ENCODE measurements at regions not wholly inside any gene's neighbourhood (a gene's known extent, or its start where the extent isn't known, plus 50 kb on each side); places are given as distances from the start of the nearest gene placed in this dataset.

DNA sequence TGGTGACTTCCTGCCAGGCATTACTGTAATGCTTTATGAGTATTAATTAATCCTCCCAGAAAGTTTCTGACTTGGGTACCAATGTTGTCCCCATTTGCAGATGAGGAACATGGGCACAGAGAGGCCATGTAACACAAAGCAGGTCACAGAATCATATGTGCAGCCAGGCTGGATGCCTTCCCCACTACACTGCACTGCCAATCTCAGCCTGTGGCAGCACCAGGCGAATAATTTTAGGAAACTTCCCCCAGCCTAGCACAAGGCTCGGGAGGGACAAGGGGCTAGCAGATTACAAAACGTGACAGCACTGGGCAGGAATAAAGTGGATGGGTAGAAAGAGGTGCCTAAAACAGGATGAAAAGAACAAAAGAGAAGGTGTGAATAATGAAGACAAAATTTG is 331.7 kb upstream of the PROX1 start:
- DNase-seq = no peak

GRCh38 chr1:213656503-213656902 is 331.3 kb upstream of the PROX1 start:
- DNase-seq = no peak

GRCh38 chr1:213657013-213657412 is 330.8 kb upstream of the PROX1 start:
- DNase-seq = no peak

DNA sequence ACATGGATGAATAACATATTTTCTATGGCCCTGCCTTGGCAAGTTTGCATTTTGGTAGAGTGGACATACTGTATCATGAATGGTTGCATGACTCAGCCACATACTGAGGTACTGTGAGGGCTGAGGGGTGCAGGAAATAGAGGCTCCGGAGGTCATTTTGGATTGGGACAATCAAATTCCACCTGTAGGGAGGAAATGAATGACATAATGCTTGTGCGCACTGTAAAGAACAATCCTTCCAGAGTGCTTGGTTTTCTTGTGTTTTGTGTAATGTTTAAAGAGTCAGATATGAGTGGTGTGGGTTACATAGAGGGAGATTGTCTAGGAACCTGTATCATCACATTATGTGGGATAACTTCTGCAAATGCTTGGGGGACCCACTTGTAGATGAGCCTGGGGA is 329.9 kb upstream of the PROX1 start:
- no peak for DNase-seq

- peak; percentile 26 for DNase-seq
Observed at GRCh38 chr1:213658457-213658856, 329.3 kb upstream of the PROX1 start.

- no peak for DNase-seq
Observed at GRCh38 chr1:213659580-213660547, 327.9 kb upstream of the PROX1 start.

GRCh38 chr1:213661302-213661701 is 326.5 kb upstream of the PROX1 start:
- no peak for DNase-seq

- peak; percentile 52 for DNase-seq
Observed at GRCh38 chr1:213666113-213666512, 321.7 kb upstream of the PROX1 start.

GRCh38 chr1:213666922-213667321 is 320.9 kb upstream of the PROX1 start:
- DNase-seq = no peak

- no peak for DNase-seq
Observed at GRCh38 chr1:213669512-213669911, 318.3 kb upstream of the PROX1 start.

- peak; percentile 56 for DNase-seq
Observed at GRCh38 chr1:213669964-213670691, 317.6 kb upstream of the PROX1 start.

- no peak for DNase-seq
Observed at GRCh38 chr1:213670692-213671023, 317.1 kb upstream of the PROX1 start.

GRCh38 chr1:213675043-213675442 is 312.7 kb upstream of the PROX1 start:
- DNase-seq = no peak

DNA sequence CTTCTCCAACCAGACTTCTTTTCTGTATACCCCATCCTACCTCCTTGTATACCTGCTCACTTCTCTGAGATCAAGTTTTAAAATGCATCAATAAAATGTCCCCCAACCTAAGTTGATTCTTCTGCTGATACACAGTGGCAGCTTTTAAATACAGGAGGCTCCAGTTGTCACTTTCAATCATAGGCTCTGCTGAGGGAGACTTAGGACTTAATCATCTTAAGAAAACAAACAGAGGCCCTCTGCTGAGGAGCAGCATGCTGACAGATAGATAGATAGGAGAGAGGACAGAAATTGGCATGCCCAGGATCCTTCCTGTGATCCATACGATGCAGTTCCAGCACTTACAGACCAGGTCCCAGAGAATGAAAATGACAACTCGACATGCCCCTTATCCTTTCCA is 311.0 kb upstream of the PROX1 start:
- no peak for DNase-seq

- DNase-seq = no peak
Observed at GRCh38 chr1:213678348-213678747, 309.4 kb upstream of the PROX1 start.

- no peak for DNase-seq
Observed at GRCh38 chr1:213678753-213679152, 309.0 kb upstream of the PROX1 start.

GRCh38 chr1:213679153-213679552 is 308.6 kb upstream of the PROX1 start:
- no peak for DNase-seq

GRCh38 chr1:213680677-213681325 is 307.0 kb upstream of the PROX1 start:
- no peak for DNase-seq

DNA sequence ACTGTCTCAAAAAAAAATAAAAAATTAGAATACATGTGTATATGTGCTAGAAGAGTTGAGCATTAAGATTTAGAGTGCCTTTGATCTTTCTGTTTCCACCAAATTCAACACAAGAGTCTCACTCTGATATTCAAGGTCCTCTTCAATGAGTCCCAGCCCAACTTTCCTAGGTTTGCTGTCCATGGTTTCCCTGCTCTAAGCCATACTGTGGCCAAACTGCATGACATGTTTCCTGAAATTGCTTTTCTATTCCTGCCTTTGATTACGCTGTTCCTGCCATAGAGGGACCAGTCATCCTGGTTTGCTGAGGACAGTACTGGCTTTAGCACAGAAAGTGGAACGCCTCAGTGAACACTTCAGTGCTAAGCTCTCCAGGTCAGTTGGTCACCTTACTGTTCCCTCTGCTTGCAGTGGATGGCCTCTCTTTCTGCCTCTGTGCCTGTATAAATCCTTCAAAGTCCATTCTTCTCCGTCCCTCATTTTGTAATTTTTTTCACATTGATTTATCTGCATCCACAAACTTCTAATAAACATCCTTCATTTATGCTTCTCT is 305.9 kb upstream of the PROX1 start:
- DNase-seq = no peak

DNA sequence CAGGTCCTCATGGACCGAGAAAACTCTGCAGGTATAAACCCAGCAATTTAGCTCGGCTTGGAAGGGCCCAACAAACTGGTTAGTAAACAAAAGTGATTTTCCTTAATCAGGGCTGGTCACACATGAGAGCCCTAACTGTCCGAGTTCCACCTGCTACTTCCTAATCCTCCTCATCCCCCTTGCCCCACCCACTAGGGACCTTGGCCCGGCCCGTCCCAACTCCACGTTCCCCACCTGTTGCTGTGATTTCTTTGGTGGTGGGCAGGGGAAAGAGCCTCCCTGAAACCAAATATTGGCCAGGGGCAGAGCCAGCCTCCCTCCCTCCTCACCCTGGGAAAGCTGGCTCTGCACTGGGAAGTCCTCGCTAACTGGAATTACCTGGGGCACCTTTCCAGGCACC is 304.2 kb upstream of the PROX1 start:
- DNase-seq = no peak

DNA sequence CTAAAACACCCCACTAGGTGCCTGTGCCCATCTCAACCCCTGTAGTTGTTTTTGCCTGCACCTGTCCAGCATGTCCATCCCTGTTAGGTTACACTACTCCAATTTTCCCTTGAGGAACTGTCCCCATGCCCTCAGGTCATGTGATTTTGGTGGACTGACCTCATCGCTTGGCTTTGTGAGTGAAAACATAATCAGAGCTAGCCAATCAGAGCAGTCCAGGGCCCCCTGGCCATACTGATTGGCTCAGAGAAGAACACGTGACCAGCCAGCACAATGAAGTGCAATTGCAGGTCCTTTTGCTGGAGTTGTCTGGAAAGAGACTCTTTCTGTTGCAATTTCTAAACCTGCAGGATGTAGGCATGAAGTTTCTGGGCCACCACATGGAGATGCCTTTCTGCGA is 303.3 kb upstream of the PROX1 start:
- DNase-seq = no peak

- no peak for DNase-seq
Observed at GRCh38 chr1:213685992-213686582, 301.7 kb upstream of the PROX1 start.

DNA sequence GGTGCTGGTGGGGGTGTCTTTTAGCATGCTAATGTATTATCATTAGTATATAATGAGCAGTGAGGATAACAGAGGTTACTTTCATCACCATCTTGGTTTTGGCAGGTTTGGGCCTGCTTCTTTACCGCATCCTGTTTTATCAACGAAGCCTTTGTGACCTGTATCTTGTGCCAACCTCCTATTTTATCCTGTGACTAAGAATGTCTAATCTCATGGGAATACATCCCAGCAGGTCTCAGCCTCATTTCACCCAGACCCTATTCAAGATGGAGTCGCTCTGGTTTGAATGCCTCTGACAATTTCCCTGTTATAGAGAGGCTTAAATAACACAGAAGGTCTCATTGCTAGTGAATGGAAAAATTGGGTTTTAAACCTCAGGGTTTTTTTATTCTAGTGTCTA is 300.8 kb upstream of the PROX1 start:
- no peak for DNase-seq
